Activated CD4-positive, alpha-beta T cell treated with anti-CD3 and anti-CD28 coated beads, Interleukin-2, amount 50 U/mL, for 4 hours (primary cell): ENCODE measurements at regions not wholly inside any gene's neighbourhood (a gene's known extent, or its start where the extent isn't known, plus 50 kb on each side); places are given as distances from the start of the nearest gene placed in this dataset.

Experiments used
- DNase-seq, 2 experiments: peaks; one replicate each; pipeline ENCODE4 v3.0.0-alpha.2; 2020

DNA sequence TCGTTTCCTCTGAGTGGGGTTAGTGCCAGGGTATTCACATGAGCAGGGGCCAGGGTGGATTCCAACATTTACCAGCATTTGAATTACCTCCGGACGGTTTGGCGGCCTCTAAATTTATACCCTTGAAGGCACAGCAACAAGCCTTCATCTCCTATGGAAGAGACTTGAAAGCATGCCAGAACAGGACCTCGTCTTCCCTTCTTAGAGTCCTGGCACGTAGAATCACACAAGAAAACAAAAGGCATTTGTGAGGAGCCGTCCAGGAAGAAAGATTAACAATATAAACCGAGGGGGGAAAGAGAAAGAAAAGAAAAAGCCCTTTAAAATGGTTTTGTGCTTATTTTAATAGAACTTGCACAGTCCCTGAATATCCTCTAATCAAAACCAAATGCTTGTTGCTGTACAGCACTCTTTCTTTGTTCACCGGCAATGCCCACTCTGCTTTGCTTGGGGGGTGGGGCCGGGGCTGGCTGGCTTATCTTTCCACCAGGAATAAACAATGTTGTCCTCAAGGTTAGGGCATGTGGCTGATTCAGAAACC, 575.8 kb upstream of the ZNF462 start:
- DNase-seq, result no peak

GRCh38 chr9:106287731-106288130, 575.2 kb upstream of the ZNF462 start:
- DNase-seq, result no peak

DNA sequence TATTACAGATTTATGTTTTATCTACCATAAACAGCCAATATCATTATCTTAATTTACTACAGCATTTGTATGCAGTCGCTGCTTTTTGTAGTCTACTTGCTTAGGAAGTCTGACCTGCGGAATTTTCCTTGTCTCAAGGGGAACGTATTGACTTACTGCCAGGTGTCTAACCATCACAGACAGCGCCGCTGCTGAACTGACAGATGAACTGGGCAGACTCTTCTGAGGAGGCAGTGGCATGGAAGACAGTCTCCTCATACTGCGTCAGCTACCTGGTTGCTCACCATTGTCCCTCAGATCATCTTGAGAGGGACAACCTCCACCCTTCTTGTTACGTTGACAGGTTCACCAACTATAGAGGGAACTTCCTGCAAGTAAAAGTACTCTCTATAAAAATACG, 574.3 kb upstream of the ZNF462 start:
- DNase-seq, result no peak

DNA sequence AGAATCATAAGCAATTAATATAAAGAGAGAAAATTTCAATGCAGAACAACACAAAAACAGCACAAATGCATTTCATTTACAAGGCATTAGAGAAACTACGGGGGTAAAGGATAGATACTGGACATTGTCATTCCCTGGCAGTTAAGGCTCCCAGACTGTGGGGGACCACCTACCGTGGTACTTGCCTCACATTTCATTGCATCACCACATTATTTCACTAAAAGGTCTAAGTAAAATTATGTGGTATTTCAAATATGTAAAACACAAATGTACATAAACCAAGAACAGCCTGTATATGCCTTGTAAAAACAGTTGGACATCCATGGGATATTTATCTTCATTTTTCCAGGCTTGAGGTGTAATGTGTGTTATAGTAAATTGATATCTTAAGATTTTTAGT, 571.2 kb upstream of the ZNF462 start:
- DNase-seq, result no peak

DNA sequence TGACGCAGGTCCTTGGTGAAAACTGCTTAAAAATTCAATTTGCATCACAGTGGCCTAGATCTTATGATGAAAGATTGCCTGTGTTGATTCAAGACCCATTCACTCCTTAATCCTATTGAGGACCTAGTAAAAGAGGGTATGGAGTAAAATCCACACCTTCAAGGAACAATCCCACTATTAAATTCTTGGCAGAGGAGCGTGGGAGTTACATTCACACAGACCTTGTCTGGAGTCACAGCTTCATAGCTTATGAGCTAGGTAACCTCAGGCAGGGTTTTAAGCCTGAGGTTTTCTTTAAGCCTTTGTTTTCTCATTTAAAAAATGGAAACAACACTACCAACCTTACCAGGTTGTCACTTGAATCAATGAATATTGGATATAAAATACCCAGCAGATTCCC, 566.5 kb upstream of the ZNF462 start:
- no peak for DNase-seq

- no peak for DNase-seq
Observed at GRCh38 chr9:106298997-106299396, 564.0 kb upstream of the ZNF462 start.

- DNase-seq, result no peak
Observed at GRCh38 chr9:106304401-106304920, 558.5 kb upstream of the ZNF462 start.

DNA sequence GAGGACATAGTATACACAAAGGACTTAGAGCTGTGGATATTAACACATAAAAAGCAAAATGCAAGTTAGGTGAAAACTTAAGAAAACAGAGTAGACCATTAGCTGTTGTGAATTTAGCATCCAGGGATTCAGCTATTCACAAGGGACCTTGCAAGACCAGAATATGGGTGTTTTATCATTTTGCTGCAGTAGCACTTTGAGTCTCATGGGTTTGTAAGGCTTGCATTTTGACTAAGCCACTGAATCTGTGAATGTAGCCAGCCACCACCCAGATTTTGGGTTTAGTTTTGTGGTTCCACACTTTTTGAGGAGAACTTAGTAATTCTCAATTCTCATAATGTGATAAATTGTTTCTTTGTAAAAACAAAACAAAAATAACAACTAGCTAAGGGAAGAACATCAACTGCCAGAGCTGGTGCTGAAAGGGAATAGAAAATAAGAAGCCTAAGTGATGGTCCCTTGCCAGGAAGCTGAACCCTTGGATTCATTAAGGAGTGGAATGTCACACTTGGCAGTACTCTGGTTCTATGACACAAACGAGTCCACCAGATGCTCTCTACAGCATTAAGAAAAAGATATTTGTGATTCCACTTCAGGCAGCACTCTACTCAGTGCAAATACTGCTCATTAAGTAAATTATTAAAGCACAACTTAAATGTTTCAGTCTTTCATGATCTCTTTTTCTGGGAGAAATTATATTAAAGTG, 557.4 kb upstream of the ZNF462 start:
- DNase-seq, result no peak

GRCh38 chr9:106307670-106308069, 555.3 kb upstream of the ZNF462 start:
- DNase-seq, result no peak

DNA sequence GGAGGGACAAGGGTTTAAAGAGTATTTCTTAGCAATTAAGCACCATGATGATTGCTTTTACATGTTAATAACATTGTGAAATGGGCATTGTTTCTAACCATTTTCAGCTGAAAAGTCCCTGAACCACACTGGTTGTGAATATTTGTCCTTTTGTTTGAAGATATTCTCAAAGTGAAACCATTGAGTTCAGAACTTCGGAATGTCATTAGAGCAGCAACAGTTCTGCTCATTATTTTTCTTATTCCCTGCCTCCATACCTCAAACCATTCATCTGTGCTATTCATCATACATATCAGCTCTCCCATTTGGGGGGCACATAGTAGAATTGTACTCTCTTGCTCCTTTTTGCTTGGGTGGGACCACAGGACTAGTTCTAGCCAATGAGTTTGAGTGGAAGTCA, 553.0 kb upstream of the ZNF462 start:
- DNase-seq, result no peak

- DNase-seq, result no peak
Observed at GRCh38 chr9:106310782-106311181, 552.2 kb upstream of the ZNF462 start.

DNA sequence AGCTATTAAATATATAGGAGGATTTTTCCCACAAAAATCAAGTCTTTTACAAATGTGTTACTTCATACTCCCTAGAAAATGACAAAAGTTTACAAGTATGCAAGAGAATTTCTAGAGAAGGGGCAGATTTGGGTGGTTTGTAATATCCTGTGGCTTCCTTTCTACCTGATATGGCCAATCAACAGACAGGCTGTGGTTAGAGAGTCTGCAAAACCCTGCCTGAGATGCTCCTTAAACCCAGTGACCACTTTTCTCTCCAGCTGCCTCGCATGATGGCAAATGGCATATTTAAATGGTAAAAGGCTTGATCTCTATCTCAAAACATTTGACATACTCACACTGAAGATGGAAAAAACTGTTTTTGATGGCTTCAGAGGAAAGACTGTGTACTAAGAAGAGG, 550.1 kb upstream of the ZNF462 start:
- no peak for DNase-seq

DNA sequence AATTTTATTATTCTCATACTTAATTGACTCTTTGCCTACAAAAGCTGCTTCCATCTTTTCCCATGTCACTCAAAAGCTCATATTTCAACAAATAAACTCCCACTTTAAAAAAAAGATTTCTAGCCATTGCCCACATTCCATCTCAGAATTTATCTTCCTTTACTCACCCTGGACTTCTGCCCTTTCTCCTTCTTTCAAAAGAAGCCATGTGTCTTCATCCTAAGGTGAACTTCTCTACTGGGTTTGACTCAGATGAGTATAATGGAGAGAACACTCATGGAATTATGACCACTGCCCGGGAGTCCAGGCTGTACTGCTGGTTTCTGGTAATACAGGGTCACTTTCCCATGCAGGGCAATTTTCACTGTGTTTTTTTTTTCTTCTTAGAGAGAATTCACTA, 548.5 kb upstream of the ZNF462 start:
- no peak for DNase-seq

GRCh38 chr9:106321394-106322180, 541.4 kb upstream of the ZNF462 start:
- no peak for DNase-seq

- DNase-seq, result no peak
Observed at GRCh38 chr9:106322706-106323245, 540.2 kb upstream of the ZNF462 start.

- no peak for DNase-seq
Observed at GRCh38 chr9:106324053-106324585, 538.8 kb upstream of the ZNF462 start.

DNA sequence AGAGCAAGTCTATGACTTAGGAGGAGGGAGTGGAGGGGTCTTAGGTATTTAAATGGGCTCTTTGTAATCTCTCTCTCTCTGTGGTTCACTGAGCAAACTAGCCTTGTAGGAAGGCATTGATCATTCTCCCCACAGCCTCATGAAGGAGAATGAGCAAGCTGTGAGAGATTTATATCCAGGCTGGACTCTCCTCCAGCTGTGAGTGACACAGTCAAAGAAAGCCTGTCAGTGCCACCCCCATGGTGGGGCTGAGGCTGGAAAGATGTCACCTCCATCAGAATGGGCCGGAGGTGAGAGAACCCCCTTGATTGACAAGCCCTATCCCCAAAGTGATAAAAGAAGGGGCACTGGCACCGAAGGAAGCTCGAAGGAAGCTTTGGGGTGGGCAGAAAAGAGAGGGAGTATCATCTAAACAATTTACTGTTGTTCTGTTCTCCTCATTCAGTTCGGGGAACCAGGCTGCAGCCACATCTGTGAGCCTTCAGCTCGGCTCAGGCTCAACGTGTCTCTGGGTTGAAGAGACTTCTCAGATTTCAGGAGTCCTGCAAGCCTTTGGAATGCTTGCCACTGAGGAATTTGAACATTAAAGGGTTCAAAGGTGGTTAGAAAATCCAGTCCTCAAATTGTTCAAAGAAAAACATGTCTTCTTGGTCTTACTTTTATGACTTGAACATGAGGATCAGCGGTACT, 538.2 kb upstream of the ZNF462 start:
- no peak for DNase-seq

DNA sequence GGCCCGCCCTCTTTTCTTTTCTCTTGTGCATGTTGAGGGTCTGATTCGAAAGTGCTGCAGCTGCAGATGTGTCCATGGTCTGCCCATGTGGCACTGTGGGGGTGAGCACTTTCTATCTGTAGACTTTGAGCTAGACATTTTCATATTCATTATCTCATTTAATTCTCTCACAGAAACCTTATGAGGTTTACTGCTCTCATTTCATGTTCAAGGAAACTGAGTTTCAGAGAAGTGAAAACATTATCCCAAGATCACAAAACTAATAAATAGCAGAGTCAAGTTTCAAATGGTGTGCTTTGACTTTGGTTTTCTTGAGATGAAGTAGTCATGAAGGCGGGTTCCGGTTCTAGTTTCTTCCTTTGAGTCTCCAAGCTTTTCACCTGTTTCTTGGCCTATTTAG, 536.5 kb upstream of the ZNF462 start:
- no peak for DNase-seq

DNA sequence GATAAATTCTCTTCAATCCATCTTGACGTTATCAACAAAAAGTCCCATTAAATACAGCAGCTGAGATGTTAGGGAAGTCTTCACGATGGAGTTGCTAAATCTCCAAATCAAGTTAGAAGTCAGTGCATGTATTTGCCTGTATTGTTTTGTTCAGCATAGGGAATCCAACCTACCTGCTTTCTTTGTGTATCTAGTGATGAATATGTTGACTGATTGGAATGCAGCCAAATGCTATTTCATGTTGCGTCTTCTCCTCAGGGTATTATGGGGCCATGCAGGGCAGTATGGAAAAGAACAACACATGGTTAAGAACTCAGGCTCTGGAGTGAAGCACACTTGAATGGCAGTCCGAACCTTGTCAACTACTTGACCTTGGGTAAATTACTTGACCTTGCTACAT, 529.5 kb upstream of the ZNF462 start:
- no peak for DNase-seq

- DNase-seq, result no peak
Observed at GRCh38 chr9:106334081-106334480, 528.9 kb upstream of the ZNF462 start.

DNA sequence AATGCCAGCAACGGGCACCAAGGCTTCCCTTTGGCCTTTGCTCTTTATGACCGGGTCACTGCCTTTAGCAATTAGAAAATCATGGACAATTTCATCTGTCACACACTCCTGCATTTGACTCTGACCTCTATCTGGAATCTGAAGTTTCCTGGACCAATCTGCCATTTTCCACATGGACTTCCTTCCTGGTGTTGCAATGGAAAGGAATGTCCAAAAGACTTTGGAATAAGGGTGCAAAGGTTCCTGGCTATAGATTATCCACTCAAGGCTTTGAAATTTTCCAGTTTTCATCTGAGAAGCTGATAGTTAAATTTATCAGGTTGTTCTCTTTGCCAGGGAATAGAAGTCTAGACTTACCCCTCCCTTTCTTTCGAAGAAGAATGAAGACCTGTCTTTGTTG, 523.1 kb upstream of the ZNF462 start:
- no peak for DNase-seq

DNA sequence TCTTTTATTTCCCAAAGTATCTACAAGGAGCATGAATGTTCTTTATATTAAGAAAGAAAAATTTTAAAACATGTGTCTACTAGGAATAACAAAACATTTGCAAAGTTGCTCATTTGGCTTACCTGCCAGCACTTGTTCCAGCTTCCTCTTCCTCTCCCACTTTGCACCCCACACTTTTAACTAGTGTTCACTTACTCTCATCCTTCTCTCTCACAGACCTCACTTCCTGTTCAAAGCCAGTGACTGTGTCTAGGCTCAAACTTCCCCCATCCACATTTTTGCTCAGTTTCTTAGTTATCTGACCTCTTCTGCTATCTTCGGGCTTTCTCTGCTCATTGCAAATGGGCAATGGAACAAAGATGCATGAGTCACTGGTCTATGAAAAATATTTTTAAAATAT, 512.2 kb upstream of the ZNF462 start:
- DNase-seq, result no peak

DNA sequence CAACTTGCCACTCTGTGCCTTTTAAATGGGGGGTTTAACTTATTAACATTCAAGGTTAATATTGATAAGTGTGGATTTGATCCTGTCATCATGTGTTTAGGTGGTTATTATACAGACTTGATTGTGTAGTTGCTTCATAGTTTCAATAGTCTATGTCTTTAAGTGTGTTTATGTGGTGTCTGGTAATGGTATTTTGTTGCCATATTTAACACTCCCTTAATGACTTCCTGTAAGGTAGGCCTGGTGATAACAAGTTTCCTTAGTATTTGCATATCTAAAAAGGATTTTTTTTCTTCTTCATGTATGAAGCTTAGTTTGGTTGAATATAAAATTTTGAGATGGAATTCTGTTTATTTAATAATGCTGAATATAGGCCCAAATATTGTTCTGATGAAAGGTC, 506.0 kb upstream of the ZNF462 start:
- DNase-seq, result no peak
